ENCODE measurements at regions not wholly inside any gene's neighbourhood (a gene's known extent, or its start where the extent isn't known, plus 50 kb on each side); places are given as distances from the start of the nearest gene placed in this dataset.

GRCh38 chr14:28703482-28703881 is 63.1 kb upstream of the FOXG1 start:
- no peak for DNase-seq (ENCODE audit: low read depth)

GRCh38 chr14:28704153-28704552 is 62.4 kb upstream of the FOXG1 start:
- no peak for DNase-seq (ENCODE audit: low read depth)

- DNase-seq (ENCODE audit: low read depth): no peak
These were observed 58.8 kb upstream of the FOXG1 start for GRCh38 chr14:28707814-28708213.

GRCh38 chr14:28709571-28710305 is 56.8 kb upstream of the FOXG1 start:
- no peak for DNase-seq (ENCODE audit: low read depth)
